HG03159 (cell line): ENCODE measurements at regions not wholly inside any gene's neighbourhood (a gene's known extent, or its start where the extent isn't known, plus 50 kb on each side); places are given as distances from the start of the nearest gene placed in this dataset.
"Not testable (repeated sequence)": the region's sequence is repeated elsewhere in the genome, so short reads cannot be mapped to it uniquely, and the experiment has no call there.

Experiments
- ATAC-seq: cut with Tn5 transposase; IDR thresholded peaks from one replicate; pipeline ENCODE4 v1.9.1; 2021; ENCODE audit warnings: mild to moderate bottlenecking, moderate library complexity; ENCODE audit not compliant: unreplicated experiment

- ATAC-seq = no peak
These were observed 263.2 kb upstream of the MGMT start for GRCh38 chr10:129203819-129204218.

GRCh38 chr10:129207297-129207696 is 259.7 kb upstream of the MGMT start:
- no peak for ATAC-seq

- no peak for ATAC-seq
These were observed 256.2 kb upstream of the MGMT start for GRCh38 chr10:129210876-129211275.

GRCh38 chr10:129213256-129213655 is 253.8 kb upstream of the MGMT start:
- no peak for ATAC-seq

- not testable (repeated sequence) for ATAC-seq
These were observed 253.0 kb upstream of the MGMT start for GRCh38 chr10:129213996-129214395.

- no peak for ATAC-seq
These were observed 247.7 kb upstream of the MGMT start for GRCh38 chr10:129219364-129219763.

- ATAC-seq = no peak
These were observed 244.6 kb upstream of the MGMT start for GRCh38 chr10:129222436-129222835.

- no peak for ATAC-seq
These were observed 243.7 kb upstream of the MGMT start for GRCh38 chr10:129223363-129223762.

- no peak for ATAC-seq
These were observed 243.0 kb upstream of the MGMT start for GRCh38 chr10:129224065-129224464.

- no peak for ATAC-seq
These were observed 235.2 kb upstream of the MGMT start for GRCh38 chr10:129231821-129232220.

- ATAC-seq = no peak
These were observed 233.5 kb upstream of the MGMT start for GRCh38 chr10:129233351-129234148.

- ATAC-seq = no peak
These were observed 230.8 kb upstream of the MGMT start for GRCh38 chr10:129236274-129236691.

- ATAC-seq = no peak
These were observed 225.6 kb upstream of the MGMT start for GRCh38 chr10:129241461-129241860.

- no peak for ATAC-seq
These were observed 222.7 kb upstream of the MGMT start for GRCh38 chr10:129244298-129244697.

- ATAC-seq = no peak
These were observed 222.3 kb upstream of the MGMT start for GRCh38 chr10:129244757-129245156.

- ATAC-seq = no peak
These were observed 213.7 kb upstream of the MGMT start for GRCh38 chr10:129253161-129253864.

- ATAC-seq = no peak
These were observed 213.2 kb upstream of the MGMT start for GRCh38 chr10:129253865-129254179.

GRCh38 chr10:129258283-129258923 is 208.6 kb upstream of the MGMT start:
- ATAC-seq = no peak

- no peak for ATAC-seq
These were observed 207.8 kb upstream of the MGMT start for GRCh38 chr10:129259128-129259815.

- no peak for ATAC-seq
These were observed 194.9 kb upstream of the MGMT start for GRCh38 chr10:129272176-129272575.

- ATAC-seq = no peak
These were observed 194.0 kb upstream of the MGMT start for GRCh38 chr10:129272866-129273650.
